HPDE6-E6E7 (cell line): ENCODE measurements at regions not wholly inside any gene's neighbourhood (a gene's known extent, or its start where the extent isn't known, plus 50 kb on each side); places are given as distances from the start of the nearest gene placed in this dataset.
"Not testable (repeated sequence)": the region's sequence is repeated elsewhere in the genome, so short reads cannot be mapped to it uniquely, and the experiment has no call there.

Source experiments
- DNase-seq: peaks from one replicate; pipeline ENCODE4 v3.0.0; 2011; ENCODE audit warnings: missing footprints; ENCODE audit errors: extremely low spot score

- no peak for DNase-seq
Measured at GRCh38 chr6:163708466-163708865, 293.9 kb downstream of the QKI start.

- no peak for DNase-seq
Measured at GRCh38 chr6:163707387-163708355, 293.2 kb downstream of the QKI start.

GRCh38 chr6:163706500-163707087, 292.1 kb downstream of the QKI start:
- DNase-seq, result no peak

DNA sequence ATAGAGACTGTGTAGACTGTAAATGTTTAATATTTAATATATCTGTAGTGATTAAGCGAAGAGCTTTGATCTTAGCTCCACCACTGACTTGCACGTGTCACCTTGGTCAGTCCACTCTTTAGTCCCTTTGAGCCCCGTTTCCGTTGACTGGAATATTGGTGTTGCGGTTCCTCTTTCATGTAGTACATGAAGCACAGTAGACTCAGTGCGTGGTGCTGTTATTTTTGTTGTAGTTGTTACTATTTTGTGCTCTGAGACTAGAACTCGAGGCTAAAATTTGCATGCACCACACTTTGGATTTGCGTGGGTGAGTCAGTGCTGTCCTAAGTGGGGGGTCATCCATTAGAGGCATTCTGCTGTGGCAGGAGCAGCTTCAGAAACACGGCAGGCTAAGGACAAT, 291.4 kb downstream of the QKI start:
- no peak for DNase-seq

DNA sequence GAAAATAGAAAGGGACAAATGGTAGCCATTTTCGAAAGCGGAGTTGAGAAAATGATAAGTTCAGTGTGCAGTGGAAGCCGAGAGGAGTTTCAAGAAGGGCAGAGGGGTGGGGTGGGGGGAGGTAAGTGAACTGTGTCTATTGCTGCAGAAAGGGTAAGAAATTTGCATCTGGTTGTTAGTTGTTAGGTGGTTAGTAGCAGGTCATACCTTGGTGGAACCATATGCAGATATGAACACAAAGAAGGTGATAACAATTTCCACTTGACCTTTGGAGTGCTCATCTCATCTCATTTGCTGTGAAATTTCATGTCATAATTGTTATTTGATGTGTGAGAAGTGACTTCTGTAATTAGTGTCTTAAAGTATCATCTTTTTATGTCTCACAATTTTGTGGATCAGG, 288.2 kb downstream of the QKI start:
- DNase-seq, result no peak

- no peak for DNase-seq
Measured at GRCh38 chr6:163701762-163702161, 287.2 kb downstream of the QKI start.

DNA sequence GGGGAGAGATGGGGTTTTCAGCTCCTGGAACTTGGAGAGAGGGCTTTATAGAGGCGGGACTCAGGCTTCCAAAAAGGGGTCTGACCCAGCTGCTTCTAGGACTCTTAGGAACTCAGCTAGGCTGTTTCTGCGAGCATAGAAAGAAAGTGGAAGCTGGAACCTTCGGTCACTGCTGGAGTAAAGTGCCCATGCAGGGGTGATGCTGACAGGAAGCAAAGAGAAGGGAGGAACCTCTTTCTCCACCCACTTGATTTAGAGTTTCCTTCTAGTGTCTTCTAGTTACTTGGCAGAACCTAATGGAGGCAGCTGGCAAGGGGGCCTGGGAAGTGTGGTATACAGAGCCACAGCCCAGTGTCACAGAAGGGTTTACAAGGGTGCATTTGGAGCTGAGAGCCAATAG, 283.6 kb downstream of the QKI start:
- DNase-seq, result no peak

- not testable (repeated sequence) for DNase-seq
Measured at GRCh38 chr6:163696311-163696710, 281.8 kb downstream of the QKI start.

DNA sequence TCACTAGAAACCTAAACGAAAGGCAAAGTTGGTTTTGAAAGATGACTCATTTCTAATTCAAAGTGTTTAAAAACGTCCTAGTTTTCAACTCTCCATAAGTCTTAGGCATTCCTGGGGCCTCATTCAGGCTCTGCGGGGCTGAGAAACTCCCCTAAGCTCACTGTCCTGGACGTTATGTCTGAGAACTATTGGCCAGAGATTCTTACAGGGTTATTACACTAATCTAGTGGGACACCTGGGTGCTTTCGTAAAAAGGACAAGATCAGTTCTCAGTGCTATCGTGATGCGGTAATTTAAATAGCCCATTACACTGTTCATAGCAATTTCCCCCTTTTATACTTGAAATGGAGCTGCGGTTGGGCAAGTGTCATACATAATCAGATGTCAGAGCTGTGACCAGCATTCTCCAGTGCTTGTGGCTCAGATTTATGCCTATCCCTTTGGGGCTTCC, 280.9 kb downstream of the QKI start:
- DNase-seq, result no peak

- DNase-seq, result no peak
Measured at GRCh38 chr6:163694988-163695398, 280.5 kb downstream of the QKI start.

GRCh38 chr6:163694072-163694471, 279.6 kb downstream of the QKI start:
- DNase-seq, result no peak

GRCh38 chr6:163691049-163691448, 276.5 kb downstream of the QKI start:
- DNase-seq, result no peak

- DNase-seq, result no peak
Measured at GRCh38 chr6:163688739-163689362, 274.3 kb downstream of the QKI start.

DNA sequence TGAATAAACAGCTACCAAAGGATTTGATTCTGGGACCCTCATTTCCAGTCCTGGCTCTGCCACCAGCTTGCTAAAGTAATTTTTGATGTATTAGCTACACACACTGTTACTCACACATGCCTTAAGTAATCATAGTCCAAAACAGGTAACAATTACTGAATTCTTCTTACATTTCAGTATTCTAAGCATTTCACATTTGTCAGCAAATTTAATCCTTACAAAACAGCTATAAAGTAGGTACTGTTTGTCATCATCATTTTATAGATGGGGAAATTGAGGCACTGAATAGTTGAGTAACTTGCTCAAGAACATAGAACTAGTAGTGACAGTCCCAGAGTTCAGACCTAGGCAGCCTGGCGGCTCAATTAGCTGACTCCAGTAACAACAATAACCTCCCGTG, 272.6 kb downstream of the QKI start:
- DNase-seq, result no peak

- DNase-seq, result no peak
Measured at GRCh38 chr6:163686301-163686700, 271.8 kb downstream of the QKI start.

GRCh38 chr6:163683105-163683622, 268.6 kb downstream of the QKI start:
- no peak for DNase-seq

- DNase-seq, result no peak
Measured at GRCh38 chr6:163679753-163680152, 265.2 kb downstream of the QKI start.

GRCh38 chr6:163679012-163679660, 264.6 kb downstream of the QKI start:
- DNase-seq, result no peak

GRCh38 chr6:163675611-163676010, 261.1 kb downstream of the QKI start:
- no peak for DNase-seq

- DNase-seq, result no peak
Measured at GRCh38 chr6:163672710-163673109, 258.2 kb downstream of the QKI start.

DNA sequence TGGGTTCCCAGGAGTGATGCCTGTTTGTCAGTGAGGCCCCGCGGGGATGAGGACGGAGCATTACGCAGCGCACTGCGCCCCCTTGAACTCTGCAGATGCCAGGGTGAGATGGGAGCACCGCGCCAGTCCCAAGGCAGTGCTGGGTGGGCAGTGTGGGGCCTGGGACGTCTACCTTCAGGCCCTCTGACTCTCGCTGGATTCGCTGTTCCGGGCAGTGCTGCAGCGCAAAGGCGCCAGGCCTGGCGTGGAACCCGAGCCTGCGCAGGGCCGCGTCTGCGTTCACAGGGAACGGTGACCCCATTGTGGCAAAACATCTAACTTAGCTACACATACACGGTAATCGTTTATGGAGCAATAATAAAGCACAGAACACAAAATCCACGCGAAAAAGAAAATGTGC, 257.3 kb downstream of the QKI start:
- no peak for DNase-seq

DNA sequence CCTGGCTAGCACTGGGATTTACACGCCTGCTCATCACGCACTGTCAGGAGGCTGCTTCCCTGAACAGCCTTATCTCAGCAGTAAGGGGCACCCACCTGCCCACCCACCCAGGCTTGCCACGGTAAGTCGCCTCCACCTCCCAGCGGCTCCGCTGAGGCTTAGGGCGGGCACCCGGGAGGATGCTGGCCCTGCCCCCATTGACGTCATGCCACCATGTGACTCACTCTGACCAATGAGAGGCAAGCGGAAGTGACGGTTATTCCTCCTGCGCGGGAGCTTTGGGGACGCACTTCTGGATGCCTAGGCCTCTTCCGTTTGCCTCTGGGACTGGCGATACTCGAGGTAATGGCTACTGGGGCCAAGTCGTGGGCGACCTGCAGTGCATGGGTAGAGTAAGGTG, 256.8 kb downstream of the QKI start:
- no peak for DNase-seq
